Kidney (tissue), 13 donors: ENCODE measurements at regions not wholly inside any gene's neighbourhood (a gene's known extent, or its start where the extent isn't known, plus 50 kb on each side); places are given as distances from the start of the nearest gene placed in this dataset.

Experiments
- DNase-seq, 5 donors: peaks; one replicate each; pipeline ENCODE4 v3.0.0-alpha.2; 2013 to 2020
- FAIRE-seq: peaks from 2 replicates; lab custom pipeline; 2012; peaks lifted over from hg19 to GRCh38; lab: Jason Lieb, UNC
- H3K27ac ChIP-seq, 2 donors: one replicate each; pipeline ENCODE4 v1.7.0; 2013; ENCODE audit warnings: low read depth in 2 of 2, low read length in 2 of 2, inconsistent platforms in 1 of 2
- H3K27me3 ChIP-seq: one replicate; pipeline ENCODE4 v1.7.1; 2013; ENCODE audit warnings: low read length, inconsistent platforms; ENCODE audit not compliant: control insufficient read depth, insufficient read depth
- H3K36me3 ChIP-seq, 3 donors: one replicate each; pipeline versions ENCODE4 v1.7.0 to v1.7.1; 2013; ENCODE audit warnings: low read length in 3 of 3, control low read depth in 1 of 3, inconsistent platforms in 1 of 3; ENCODE audit not compliant: insufficient read depth in 3 of 3, control insufficient read depth in 2 of 3
- H3K4me1 ChIP-seq, 3 donors: one replicate each; pipeline versions ENCODE4 v1.7.0 to v1.7.1; 2013; ENCODE audit warnings: low read length in 3 of 3, inconsistent platforms in 1 of 3, low read depth in 1 of 3; ENCODE audit not compliant: control insufficient read depth in 2 of 3, insufficient read depth in 2 of 3
- H3K4me3 ChIP-seq, 3 donors: one replicate each; pipeline versions ENCODE4 v1.7.0 to v1.8.1; 2013; ENCODE audit warnings: low read length in 3 of 3, control low read depth in 1 of 3, inconsistent platforms in 1 of 3
- H3K9ac ChIP-seq, 3 donors: one replicate each; pipeline versions ENCODE4 v1.7.0 to v1.7.1; 2013; ENCODE audit warnings: low read length in 3 of 3, control low read depth in 1 of 3, inconsistent platforms in 1 of 3
- H3K9me3 ChIP-seq, 3 donors: one replicate each; pipeline versions ENCODE4 v1.7.0 to v1.7.1; 2013; ENCODE audit warnings: low read length in 3 of 3, control low read depth in 1 of 3, inconsistent platforms in 1 of 3; ENCODE audit not compliant: control insufficient read depth in 2 of 3, insufficient read depth in 1 of 3
- CTCF ChIP-seq: IDR thresholded peaks from 3 replicates; pipeline ENCODE4 v1.5.1; 2012; ENCODE audit warnings: mild to moderate bottlenecking, moderate library complexity, borderline replicate concordance; ENCODE audit not compliant: insufficient read depth; ENCODE audit errors: extremely low read depth
- intact Hi-C: fragments of 100-400 bp; cut with DNase I; formaldehyde crosslinking; loops from one replicate; pipeline ENCODE4 v1.11.1; 2022
- donor health status: control.
- donor health status: control.
- donor health status: control.
- donor health status: control.
- donor health status: control.
- donor health status: DM: yes; HTN: yes; CAD: no.
- donor health status: Normal renal cell carcinoma (clear cell type).

- no peak overlapping the region for H3K27ac ChIP-seq
- DNase-seq (no peak), FAIRE-seq (no peak)
- H3K9ac ChIP-seq, result no peak overlapping the region
- H3K36me3 ChIP-seq, result no peaks in the 10 kb centered on the region
- H3K27me3 ChIP-seq, result no peaks in the 10 kb centered on the region
- TF ChIP-seq CTCF, result no peak
- no peak overlapping the region for H3K4me3 ChIP-seq
- H3K4me1 ChIP-seq, result no peaks in the 10 kb centered on the region
- intact Hi-C loops, result no loop called here
- H3K9me3 ChIP-seq, result no peaks in the 10 kb centered on the region
These were observed 57.0 kb downstream of the TTC32 start for GRCh38 chr2:19844750-19845149.

- H3K4me1 ChIP-seq, result no peaks in the 10 kb centered on the region
- FAIRE-seq, result no peak
- intact Hi-C loops, result no loop called here
These were observed 57.7 kb downstream of the TTC32 start for GRCh38 chr2:19843992-19844515.

GRCh38 chr2:19841918-19842693 lies 59.7 kb downstream of the TTC32 start:
- Histone ChIP-seq H3K9me3 (no peaks in the 10 kb centered on the region), H3K9ac (no peak overlapping the region), H3K27me3 (no peaks in the 10 kb centered on the region), H3K4me3 (no peak overlapping the region), H3K36me3 (no peaks in the 10 kb centered on the region), H3K4me1 (peaks cover 0 to 3% (median 0%) of the 10 kb centered on the region in 3 donors), H3K27ac (no peak overlapping the region)
- intact Hi-C loops, result no loop called here
- DNase-seq (peak in 2 of 5 donors; percentile 3 to 7), FAIRE-seq (no peak)
- no peak for TF ChIP-seq CTCF

More at GRCh38 chr2:19843992-19844515, 57.7 kb downstream of the TTC32 start:
- Histone ChIP-seq H3K9ac (no peak overlapping the region), H3K9me3 (no peaks in the 10 kb centered on the region), H3K27ac (no peak overlapping the region), H3K36me3 (no peaks in the 10 kb centered on the region), H3K27me3 (no peaks in the 10 kb centered on the region), H3K4me3 (no peak overlapping the region)
- no peak for TF ChIP-seq CTCF
- peak in 1 of 5 donors; percentile 3 for DNase-seq
